ENCODE measurements at regions not wholly inside any gene's neighbourhood (a gene's known extent, or its start where the extent isn't known, plus 50 kb on each side); places are given as distances from the start of the nearest gene placed in this dataset.

DNA sequence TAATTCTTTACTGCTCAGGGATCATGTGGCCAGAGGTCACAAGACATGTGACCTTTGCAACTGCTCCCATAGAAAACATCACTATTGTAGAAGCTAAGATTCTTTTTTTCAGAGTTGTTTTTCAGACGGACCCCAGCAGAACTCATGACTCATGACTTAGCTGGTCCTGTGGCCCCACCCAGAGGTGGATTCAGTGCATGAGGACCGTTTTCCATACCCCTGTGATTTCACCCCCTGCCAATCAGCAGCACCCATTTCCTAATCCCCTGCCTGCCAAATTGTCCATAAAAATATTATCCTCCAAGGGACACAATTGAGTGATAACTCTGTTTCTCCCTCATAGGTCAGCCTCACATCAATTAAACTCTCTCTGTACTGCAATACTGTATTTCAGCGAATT is 777.5 kb downstream of the NLGN4Y start:
- Histone ChIP-seq H4K20me1 (ENCODE audit: insufficient read depth, low read length) (no peaks in the 10 kb centered on the region), H3K9me3 (ENCODE audit: insufficient read depth, low read length, severe bottlenecking) (no peaks in the 10 kb centered on the region), H3K4me2 (ENCODE audit: insufficient read depth, low read length) (no peak overlapping the region), H3K27me3 (ENCODE audit: insufficient read depth, low read length, poor library complexity) (no peaks in the 10 kb centered on the region), H3K27ac (ENCODE audit: low read length) (no peak overlapping the region), H3K4me1 (ENCODE audit: insufficient read depth, low read length) (no peaks in the 10 kb centered on the region), H3K36me3 (ENCODE audit: insufficient read depth, low read length) (no peaks in the 10 kb centered on the region), H3K9ac (ENCODE audit: low read depth, low read length) (no peak overlapping the region), H3K79me2 (ENCODE audit: insufficient read depth, low read length) (no peaks in the 10 kb centered on the region), H3K4me3 (ENCODE audit: low read depth in 1 of 2, low read length in 2 of 2) (no peak overlapping the region), H2AFZ (ENCODE audit: low read depth, low read length) (no peak overlapping the region)
- DNase-seq (no peak), ATAC-seq (ENCODE audit: insufficient read depth, low read depth) (no peak)
- TF ChIP-seq EZH2 (IDR thresholded peaks at IDR 0.05; ENCODE audit: borderline replicate concordance, low read depth, low read length, severe bottlenecking) (no peak), CTCF (IDR thresholded peaks at IDR 0.05; ENCODE audit: borderline replicate concordance, extremely low read depth, low read length, poor library complexity, severe bottlenecking) (no peak)

GRCh38 chrY:15312166-15312565 is 787.8 kb downstream of the NLGN4Y start:
- Histone ChIP-seq H3K9me3 (ENCODE audit: insufficient read depth, low read length, severe bottlenecking) (no peaks in the 10 kb centered on the region), H3K27ac (ENCODE audit: low read length) (no peak overlapping the region), H3K27me3 (ENCODE audit: insufficient read depth, low read length, poor library complexity) (no peaks in the 10 kb centered on the region), H3K4me2 (ENCODE audit: insufficient read depth, low read length) (no peak overlapping the region), H2AFZ (ENCODE audit: low read depth, low read length) (no peak overlapping the region), H3K79me2 (ENCODE audit: insufficient read depth, low read length) (no peaks in the 10 kb centered on the region), H3K36me3 (ENCODE audit: insufficient read depth, low read length) (no peaks in the 10 kb centered on the region), H4K20me1 (ENCODE audit: insufficient read depth, low read length) (no peaks in the 10 kb centered on the region), H3K4me3 (ENCODE audit: low read depth in 1 of 2, low read length in 2 of 2) (no peak overlapping the region), H3K4me1 (ENCODE audit: insufficient read depth, low read length) (no peaks in the 10 kb centered on the region), H3K9ac (ENCODE audit: low read depth, low read length) (no peak overlapping the region)
- ATAC-seq (ENCODE audit: insufficient read depth, low read depth) (no peak), DNase-seq (no peak)
- no peak for TF ChIP-seq CTCF (IDR thresholded peaks at IDR 0.05; ENCODE audit: borderline replicate concordance, extremely low read depth, low read length, poor library complexity, severe bottlenecking)
- no peak for TF ChIP-seq EZH2 (IDR thresholded peaks at IDR 0.05; ENCODE audit: borderline replicate concordance, low read depth, low read length, severe bottlenecking)

DNA sequence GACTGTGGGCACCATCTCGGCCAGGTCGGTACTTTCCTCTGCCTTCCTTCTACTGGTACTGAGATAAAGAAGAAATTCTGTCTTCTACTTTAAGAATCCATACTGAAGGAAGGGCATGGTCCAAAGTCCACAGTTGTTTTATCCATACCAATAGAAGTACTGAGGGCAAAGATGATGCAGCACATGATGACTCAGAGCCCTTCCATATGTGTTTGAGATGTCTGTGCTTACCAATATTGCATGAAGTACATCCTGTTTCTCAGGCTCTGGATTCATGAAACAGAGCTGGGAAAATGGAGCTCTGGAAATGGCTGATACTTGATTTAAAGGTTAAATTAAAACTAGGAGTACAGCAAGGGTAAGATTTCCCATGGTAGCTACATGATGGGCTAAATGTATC is 799.9 kb downstream of the NLGN4Y start:
- H3K27ac ChIP-seq (ENCODE audit: low read length): no peak overlapping the region
- no peaks in the 10 kb centered on the region for H4K20me1 ChIP-seq (ENCODE audit: insufficient read depth, low read length)
- H3K27me3 ChIP-seq (ENCODE audit: insufficient read depth, low read length, poor library complexity): no peaks in the 10 kb centered on the region
- no peak for TF ChIP-seq EZH2 (IDR thresholded peaks at IDR 0.05; ENCODE audit: borderline replicate concordance, low read depth, low read length, severe bottlenecking)
- no peak for TF ChIP-seq CTCF (IDR thresholded peaks at IDR 0.05; ENCODE audit: borderline replicate concordance, extremely low read depth, low read length, poor library complexity, severe bottlenecking)
- H3K9ac ChIP-seq (ENCODE audit: low read depth, low read length): no peak overlapping the region
- H3K4me2 ChIP-seq (ENCODE audit: insufficient read depth, low read length): no peak overlapping the region
- DNase-seq (no peak), ATAC-seq (ENCODE audit: insufficient read depth, low read depth) (no peak)
- H3K79me2 ChIP-seq (ENCODE audit: insufficient read depth, low read length): no peaks in the 10 kb centered on the region
- H3K36me3 ChIP-seq (ENCODE audit: insufficient read depth, low read length): no peaks in the 10 kb centered on the region
- no peaks in the 10 kb centered on the region for H3K4me1 ChIP-seq (ENCODE audit: insufficient read depth, low read length)
- H3K9me3 ChIP-seq (ENCODE audit: insufficient read depth, low read length, severe bottlenecking): no peaks in the 10 kb centered on the region
- no peak overlapping the region for H3K4me3 ChIP-seq (ENCODE audit: low read depth in 1 of 2, low read length in 2 of 2)
- no peak overlapping the region for H2AFZ ChIP-seq (ENCODE audit: low read depth, low read length)

DNA sequence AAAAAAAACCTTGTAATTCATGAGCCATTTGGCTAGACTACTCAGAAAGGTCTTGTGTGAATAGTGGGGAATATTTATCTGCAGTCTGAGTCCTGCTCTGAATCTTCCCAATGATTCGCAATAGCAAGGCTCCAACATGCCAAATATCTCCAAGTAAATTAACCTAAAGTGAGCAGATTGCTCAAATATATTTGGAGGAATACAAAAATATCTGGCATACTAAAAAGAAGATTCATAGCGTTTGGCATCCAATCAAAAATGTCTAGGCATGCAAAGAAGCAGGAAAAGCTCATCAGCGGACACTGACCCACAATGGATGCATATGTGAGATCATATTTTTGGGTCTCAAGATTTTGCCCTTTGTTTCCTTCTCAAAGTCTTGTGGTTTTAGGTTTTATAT is 800.9 kb downstream of the NLGN4Y start:
- TF ChIP-seq EZH2 (IDR thresholded peaks at IDR 0.05; ENCODE audit: borderline replicate concordance, low read depth, low read length, severe bottlenecking) (no peak), CTCF (IDR thresholded peaks at IDR 0.05; ENCODE audit: borderline replicate concordance, extremely low read depth, low read length, poor library complexity, severe bottlenecking) (no peak)
- DNase-seq (no peak), ATAC-seq (ENCODE audit: insufficient read depth, low read depth) (no peak)
- Histone ChIP-seq H3K4me2 (ENCODE audit: insufficient read depth, low read length) (no peak overlapping the region), H3K27ac (ENCODE audit: low read length) (no peak overlapping the region), H3K4me3 (ENCODE audit: low read depth in 1 of 2, low read length in 2 of 2) (no peak overlapping the region), H3K9ac (ENCODE audit: low read depth, low read length) (no peak overlapping the region), H3K27me3 (ENCODE audit: insufficient read depth, low read length, poor library complexity) (no peaks in the 10 kb centered on the region), H2AFZ (ENCODE audit: low read depth, low read length) (no peak overlapping the region), H3K4me1 (ENCODE audit: insufficient read depth, low read length) (no peaks in the 10 kb centered on the region), H3K9me3 (ENCODE audit: insufficient read depth, low read length, severe bottlenecking) (no peaks in the 10 kb centered on the region), H4K20me1 (ENCODE audit: insufficient read depth, low read length) (no peaks in the 10 kb centered on the region), H3K79me2 (ENCODE audit: insufficient read depth, low read length) (no peaks in the 10 kb centered on the region), H3K36me3 (ENCODE audit: insufficient read depth, low read length) (no peaks in the 10 kb centered on the region)
